Prostate gland (tissue), 2 donors: ENCODE measurements at regions not wholly inside any gene's neighbourhood (a gene's known extent, or its start where the extent isn't known, plus 50 kb on each side); places are given as distances from the start of the nearest gene placed in this dataset.

ENCODE experiments used
- DNase-seq: peaks from one replicate; pipeline ENCODE4 v3.0.0-alpha.2; 2019; ENCODE audit warnings: low spot score
- H3K27ac ChIP-seq, 2 donors: fragments of 200-600 bp; sonication (generic); 2 replicates each; pipeline ENCODE4 v1.5.1; 2017 to 2019
- H3K27me3 ChIP-seq: fragments of 200-600 bp; sonication (generic); replicated peaks from 2 replicates; pipeline ENCODE4 v1.5.1; 2019; ENCODE audit not compliant: insufficient read depth
- H3K36me3 ChIP-seq, 2 donors: fragments of 200-600 bp; sonication (generic); 1 replicate in 1 of 2; 2 replicates in 1 of 2; pipeline versions ENCODE4 v1.5.1 to v1.8.1; 2017 to 2019
- H3K4me1 ChIP-seq: fragments of 200-600 bp; sonication (generic); replicated peaks from 2 replicates; pipeline ENCODE4 v1.5.1; 2019
- H3K4me3 ChIP-seq, 2 donors: fragments of 200-600 bp; sonication (generic); 2 replicates each; pipeline ENCODE4 v1.5.1; 2017 to 2019
- H3K9me3 ChIP-seq: fragments of 200-600 bp; sonication (generic); 2 replicates; pipeline ENCODE4 v1.5.1; 2017
- CTCF ChIP-seq, 4 experiments: fragments of 200-600 bp in 2 of 4; fragments of 450-650 bp in 2 of 4; sonication (generic) in 2 of 4; IDR thresholded peaks; 1 replicate in 3 of 4; 2 replicates in 1 of 4; pipeline ENCODE4 v1.5.1; 2016 to 2019; ENCODE audit warnings: antibody characterized with exemption in 4 of 4, mild to moderate bottlenecking in 2 of 4, moderate library complexity in 2 of 4
- POLR2A ChIP-seq: fragments of 450-650 bp; IDR thresholded peaks from one replicate; pipeline ENCODE4 v1.6.1; 2016; ENCODE audit warnings: antibody characterized with exemption, mild to moderate bottlenecking
- POLR2AphosphoS5 ChIP-seq: sonication (generic); formaldehyde crosslinking; IDR thresholded peaks from one replicate; pipeline ENCODE4 v1.6.1; 2017; ENCODE audit warnings: antibody characterized with exemption
- WGBS: methylation state at CpG from one replicate; pipeline ENCODE4 v1.1.5; 2018; 5-methylcytosine and 5-hydroxymethylcytosine counted together
- intact Hi-C: fragments of 100-400 bp; cut with DNase I; formaldehyde crosslinking; loops from one replicate; pipeline ENCODE4 v1.14.2; 2022

GRCh38 chr4:15226203-15226602 lies 201.6 kb upstream of the C1QTNF7 start:
- no peaks in the 10 kb centered on the region for H3K27me3 ChIP-seq
- H3K27ac ChIP-seq, result no peak overlapping the region
- 94% methylated on average over 3 of the region's 3 CpGs for WGBS
- intact Hi-C loops, result no loop called here
- no peaks in the 10 kb centered on the region for H3K36me3 ChIP-seq
- no peak for TF ChIP-seq POLR2AphosphoS5
- no peak for DNase-seq
- no peak overlapping the region for H3K4me3 ChIP-seq
- no peaks in the 10 kb centered on the region for H3K9me3 ChIP-seq
- no peaks in the 10 kb centered on the region for H3K4me1 ChIP-seq

DNA sequence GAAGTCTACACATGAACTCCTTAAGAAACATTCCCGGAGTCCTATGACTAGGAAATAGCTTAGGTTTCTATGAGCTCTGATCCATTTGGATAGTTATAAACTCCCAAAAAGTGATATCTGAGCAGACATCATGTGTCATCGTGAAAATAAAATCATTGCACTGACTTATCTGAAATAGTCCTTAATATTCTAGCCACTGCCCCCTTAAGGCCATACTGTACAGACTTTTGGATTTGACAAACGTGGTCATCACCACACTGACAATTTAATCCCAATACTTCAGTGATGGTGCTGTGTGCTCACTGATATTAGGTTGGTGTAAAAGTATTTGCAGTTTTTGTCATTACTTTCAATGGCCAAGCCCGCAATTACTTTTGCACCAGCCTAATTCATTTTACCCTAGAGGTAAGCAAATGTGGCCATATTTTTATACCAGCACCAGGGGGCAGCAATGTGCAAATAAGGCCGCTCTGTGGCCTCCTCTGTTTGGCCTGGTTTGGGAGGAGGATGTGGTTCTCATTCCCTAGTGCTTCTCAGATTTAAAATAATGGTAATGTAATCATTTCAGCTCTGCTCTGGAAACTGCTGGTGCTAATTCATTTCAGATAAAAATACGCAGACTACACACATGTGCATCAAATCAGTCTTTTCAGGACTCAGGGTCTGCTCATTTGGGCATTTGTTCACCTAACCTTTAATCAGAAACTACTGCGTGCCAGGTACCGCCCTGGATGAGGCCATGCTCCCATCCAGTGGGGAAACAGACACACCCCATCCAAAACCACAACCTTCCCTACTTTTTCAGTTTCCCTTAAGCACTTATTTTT lies 196.4 kb upstream of the C1QTNF7 start:
- TF ChIP-seq POLR2A, result no peak
- TF ChIP-seq POLR2AphosphoS5, result no peak
- peak; percentile 43 to 75 (median 72) for TF ChIP-seq CTCF (IDR thresholded peaks at IDR 0.05)
- no peaks in the 10 kb centered on the region for H3K4me1 ChIP-seq
- WGBS, result 63% methylated on average over 8 of the region's 8 CpGs
- H3K4me3 ChIP-seq, result no peak overlapping the region
- no peaks in the 10 kb centered on the region for H3K36me3 ChIP-seq
- H3K27me3 ChIP-seq, result no peaks in the 10 kb centered on the region
- intact Hi-C loops, result loop anchor here (2.0 to 5.0 kb wide), 2 partner anchors 227 to 411 kb away; no protein-coding TSS in a partner anchor
- DNase-seq, result peak; percentile 77
- no peak overlapping the region for H3K27ac ChIP-seq
- no peaks in the 10 kb centered on the region for H3K9me3 ChIP-seq

DNA sequence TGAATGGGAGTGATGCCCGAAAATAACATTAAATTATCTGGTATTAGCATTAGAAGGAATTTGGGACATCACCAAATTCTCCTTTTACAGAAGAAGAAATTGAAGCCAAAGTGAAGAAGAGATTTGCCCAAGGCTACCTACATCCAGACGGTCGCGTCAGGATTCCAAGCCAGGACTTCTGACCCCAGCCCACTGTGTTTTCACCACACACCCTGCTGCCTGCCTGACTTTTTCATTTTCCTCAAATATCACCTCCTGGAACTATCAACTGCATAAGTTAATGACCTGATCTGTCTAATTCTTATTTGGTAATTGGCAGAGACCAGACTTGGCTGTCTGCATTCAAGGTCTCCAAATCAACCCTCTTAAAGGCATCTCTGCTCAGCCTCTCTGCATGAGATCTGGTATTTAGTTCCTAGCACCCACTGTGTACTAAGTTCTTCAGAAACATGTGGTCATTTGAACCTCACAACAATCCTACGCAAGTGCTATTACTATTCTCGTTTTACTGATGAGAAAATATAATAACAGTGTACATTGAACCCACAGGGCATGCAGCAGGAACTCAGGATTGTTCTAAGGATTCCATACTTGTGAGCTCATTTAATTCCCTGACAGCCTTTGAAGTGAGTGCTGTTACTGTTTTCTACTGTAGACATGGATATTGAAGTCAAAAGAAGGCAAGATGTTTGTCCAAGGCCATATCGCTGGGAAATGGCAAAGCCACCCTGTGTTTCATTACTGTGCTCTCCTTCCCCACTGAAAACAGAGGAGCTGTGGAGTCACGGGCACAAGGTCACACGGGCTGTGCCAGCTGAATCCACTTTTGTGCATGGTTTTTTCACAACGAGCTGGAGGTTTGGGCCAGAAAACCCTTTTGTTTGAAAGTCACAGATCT lies 195.2 kb upstream of the C1QTNF7 start:
- Histone ChIP-seq H3K27me3 (no peaks in the 10 kb centered on the region), H3K36me3 (no peaks in the 10 kb centered on the region), H3K4me1 (no peaks in the 10 kb centered on the region), H3K4me3 (no peak overlapping the region), H3K27ac (no peak overlapping the region), H3K9me3 (no peaks in the 10 kb centered on the region)
- intact Hi-C loops, result loop anchor here (2.0 to 5.0 kb wide), 2 partner anchors 226 to 410 kb away; no protein-coding TSS in a partner anchor
- TF ChIP-seq POLR2AphosphoS5 (no peak), POLR2A (no peak), CTCF (IDR thresholded peaks at IDR 0.05) (no peak)
- no peak for DNase-seq
- WGBS, result 57% methylated on average over 10 of the region's 10 CpGs

DNA sequence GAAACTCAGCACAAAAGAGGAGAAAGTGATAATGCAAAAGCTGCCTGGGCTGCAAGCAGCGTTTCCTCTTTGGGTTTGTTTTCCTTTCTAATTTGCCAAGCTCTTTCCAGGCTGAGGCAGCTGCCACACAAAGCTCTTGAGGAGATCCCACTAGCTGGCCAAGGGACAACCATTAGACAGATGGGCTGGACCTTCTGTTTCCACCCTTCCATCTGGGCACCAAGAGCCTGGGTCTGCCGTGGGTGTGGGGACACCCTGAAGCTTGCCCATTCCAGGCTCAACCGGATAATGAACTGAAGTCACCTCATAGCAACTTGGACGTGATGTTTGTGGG lies 194.6 kb upstream of the C1QTNF7 start:
- Histone ChIP-seq H3K27me3 (no peaks in the 10 kb centered on the region), H3K27ac (no peak overlapping the region), H3K9me3 (no peaks in the 10 kb centered on the region), H3K4me3 (no peak overlapping the region), H3K4me1 (no peaks in the 10 kb centered on the region), H3K36me3 (no peaks in the 10 kb centered on the region)
- no peak for DNase-seq
- WGBS, result 52% methylated on average over 4 of the region's 4 CpGs
- intact Hi-C loops, result loop anchor here (2.0 to 5.0 kb wide), 2 partner anchors 226 to 409 kb away; no protein-coding TSS in a partner anchor
- no peak for TF ChIP-seq CTCF (IDR thresholded peaks at IDR 0.05)
- TF ChIP-seq POLR2AphosphoS5, result no peak
- TF ChIP-seq POLR2A, result no peak

- TF ChIP-seq POLR2AphosphoS5 (no peak), CTCF (IDR thresholded peaks at IDR 0.05) (no peak), POLR2A (no peak)
- WGBS, result 63% methylated on average over 5 of the region's 5 CpGs
- no peaks in the 10 kb centered on the region for H3K27me3 ChIP-seq
- H3K4me3 ChIP-seq, result no peak overlapping the region
- no peaks in the 10 kb centered on the region for H3K36me3 ChIP-seq
- intact Hi-C loops, result loop anchor here (2.0 to 5.0 kb wide), 2 partner anchors 225 to 409 kb away; no protein-coding TSS in a partner anchor
- no peak for DNase-seq
- no peaks in the 10 kb centered on the region for H3K4me1 ChIP-seq
- no peaks in the 10 kb centered on the region for H3K9me3 ChIP-seq
- H3K27ac ChIP-seq, result no peak overlapping the region
Observed at GRCh38 chr4:15233626-15234025, 194.2 kb upstream of the C1QTNF7 start.
